Posterior cingulate gyrus (tissue), 11 donors: ENCODE measurements at regions not wholly inside any gene's neighbourhood (a gene's known extent, or its start where the extent isn't known, plus 50 kb on each side); places are given as distances from the start of the nearest gene placed in this dataset.
A peak's percentile ranks its signal among the peaks of the same experiment; 100 is the strongest.

Source experiments
- DNase-seq, 10 donors: peaks; one replicate each; pipeline versions ENCODE4 v3.0.0 to v3.0.0-alpha.2; 2020 to 2021; ENCODE audit warnings: mixed read lengths in 3 of 10
- intact Hi-C: fragments of 100-400 bp; cut with DNase I; formaldehyde crosslinking; loops from one replicate; pipeline ENCODE4 v1.15.1; 2023

- DNase-seq = no peak
- intact Hi-C loops = loop anchor here (10.0 kb wide), 1 partner anchor 445 kb away; the partner anchor contains the start of gene LINGO2
These were observed 1196.9 kb upstream of the C9orf72 start for GRCh38 chr9:28770226-28770625.

- DNase-seq = no peak
- intact Hi-C loops = loop anchor here (10.0 kb wide), 1 partner anchor 444 kb away; the partner anchor contains the start of gene LINGO2
These were observed 1197.5 kb upstream of the C9orf72 start for GRCh38 chr9:28770827-28771226.

GRCh38 chr9:28774433-28775235 is 1201.4 kb upstream of the C9orf72 start:
- DNase-seq = no peak
- intact Hi-C loops = loop anchor here (10.0 kb wide), 1 partner anchor 440 kb away; the partner anchor contains the start of gene LINGO2

- DNase-seq = no peak
- intact Hi-C loops = loop anchor here (10.0 kb wide), 1 partner anchor 436 kb away; the partner anchor contains the start of gene LINGO2
These were observed 1206.0 kb upstream of the C9orf72 start for GRCh38 chr9:28779243-28779642.

- intact Hi-C loops = no loop called here
- DNase-seq = no peak
These were observed 1208.2 kb upstream of the C9orf72 start for GRCh38 chr9:28781481-28781880.

- intact Hi-C loops = no loop called here
- no peak for DNase-seq
These were observed 1209.3 kb upstream of the C9orf72 start for GRCh38 chr9:28782630-28783029.

GRCh38 chr9:28792716-28793115 is 1219.4 kb upstream of the C9orf72 start:
- intact Hi-C loops = no loop called here
- DNase-seq = no peak

- no peak for DNase-seq
- intact Hi-C loops = no loop called here
These were observed 1226.6 kb upstream of the C9orf72 start for GRCh38 chr9:28799876-28800275.

GRCh38 chr9:28801144-28801799 is 1228.0 kb upstream of the C9orf72 start:
- intact Hi-C loops = no loop called here

GRCh38 chr9:28805197-28805596 is 1231.9 kb upstream of the C9orf72 start:
- DNase-seq = no peak

More at GRCh38 chr9:28801144-28801799, 1228.0 kb upstream of the C9orf72 start:
- DNase-seq = no peak

GRCh38 chr9:28808042-28808441 is 1234.8 kb upstream of the C9orf72 start:
- DNase-seq = no peak
- intact Hi-C loops = no loop called here

More at GRCh38 chr9:28805197-28805596, 1231.9 kb upstream of the C9orf72 start:
- intact Hi-C loops = no loop called here

GRCh38 chr9:28810388-28811075 is 1237.3 kb upstream of the C9orf72 start:
- intact Hi-C loops = loop anchor here (5.0 kb wide), 1 partner anchor 48 kb away; no protein-coding TSS in a partner anchor
- no peak for DNase-seq

GRCh38 chr9:28820741-28821140 is 1247.5 kb upstream of the C9orf72 start:
- no peak for DNase-seq
- intact Hi-C loops = no loop called here

GRCh38 chr9:28821240-28821639 is 1248.0 kb upstream of the C9orf72 start:
- DNase-seq = no peak
- intact Hi-C loops = no loop called here

- no peak for DNase-seq
- intact Hi-C loops = no loop called here
These were observed 1251.2 kb upstream of the C9orf72 start for GRCh38 chr9:28824432-28824963.

GRCh38 chr9:28832168-28832770 is 1259.0 kb upstream of the C9orf72 start:
- no peak for DNase-seq
- intact Hi-C loops = no loop called here

GRCh38 chr9:28834156-28834555 is 1260.9 kb upstream of the C9orf72 start:
- intact Hi-C loops = no loop called here
- no peak for DNase-seq

- DNase-seq = peak in 1 of 10 donors; percentile 48
- intact Hi-C loops = no loop called here
These were observed 1266.6 kb upstream of the C9orf72 start for GRCh38 chr9:28839778-28840430.

GRCh38 chr9:28841775-28842174 is 1268.5 kb upstream of the C9orf72 start:
- no peak for DNase-seq
- intact Hi-C loops = no loop called here

- DNase-seq = no peak
- intact Hi-C loops = no loop called here
These were observed 1274.0 kb upstream of the C9orf72 start for GRCh38 chr9:28847331-28847730.
